ENCODE measurements at regions not wholly inside any gene's neighbourhood (a gene's known extent, or its start where the extent isn't known, plus 50 kb on each side); places are given as distances from the start of the nearest gene placed in this dataset.

GRCh38 chr15:96088650-96089049 lies 241.8 kb upstream of the NR2F2 start:
- no peak overlapping the region for H3K9ac ChIP-seq (ENCODE audit: low read depth, low read length)
- H3K79me2 ChIP-seq (ENCODE audit: insufficient read depth, low read length), result no peaks in the 10 kb centered on the region
- DNase-seq (no peak), ATAC-seq (ENCODE audit: insufficient read depth, low read depth) (no peak)
- H3K9me3 ChIP-seq (ENCODE audit: insufficient read depth, low read length, severe bottlenecking), result no peaks in the 10 kb centered on the region
- H3K4me2 ChIP-seq (ENCODE audit: insufficient read depth, low read length), result no peak overlapping the region
- H4K20me1 ChIP-seq (ENCODE audit: insufficient read depth, low read length), result no peaks in the 10 kb centered on the region
- no peak for TF ChIP-seq EZH2 (IDR thresholded peaks at IDR 0.05; ENCODE audit: borderline replicate concordance, low read depth, low read length, severe bottlenecking)
- TF ChIP-seq, protein P1, sequence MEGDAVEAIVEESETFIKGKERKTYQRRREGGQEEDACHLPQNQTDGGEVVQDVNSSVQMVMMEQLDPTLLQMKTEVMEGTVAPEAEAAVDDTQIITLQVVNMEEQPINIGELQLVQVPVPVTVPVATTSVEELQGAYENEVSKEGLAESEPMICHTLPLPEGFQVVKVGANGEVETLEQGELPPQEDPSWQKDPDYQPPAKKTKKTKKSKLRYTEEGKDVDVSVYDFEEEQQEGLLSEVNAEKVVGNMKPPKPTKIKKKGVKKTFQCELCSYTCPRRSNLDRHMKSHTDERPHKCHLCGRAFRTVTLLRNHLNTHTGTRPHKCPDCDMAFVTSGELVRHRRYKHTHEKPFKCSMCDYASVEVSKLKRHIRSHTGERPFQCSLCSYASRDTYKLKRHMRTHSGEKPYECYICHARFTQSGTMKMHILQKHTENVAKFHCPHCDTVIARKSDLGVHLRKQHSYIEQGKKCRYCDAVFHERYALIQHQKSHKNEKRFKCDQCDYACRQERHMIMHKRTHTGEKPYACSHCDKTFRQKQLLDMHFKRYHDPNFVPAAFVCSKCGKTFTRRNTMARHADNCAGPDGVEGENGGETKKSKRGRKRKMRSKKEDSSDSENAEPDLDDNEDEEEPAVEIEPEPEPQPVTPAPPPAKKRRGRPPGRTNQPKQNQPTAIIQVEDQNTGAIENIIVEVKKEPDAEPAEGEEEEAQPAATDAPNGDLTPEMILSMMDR (IDR thresholded peaks at IDR 0.05; ENCODE audit: borderline replicate concordance, extremely low read depth, low read length, poor library complexity, severe bottlenecking), result no peak
- no peaks in the 10 kb centered on the region for H3K36me3 ChIP-seq (ENCODE audit: insufficient read depth, low read length)
- H2AFZ ChIP-seq (ENCODE audit: low read depth, low read length), result no peak overlapping the region
- H3K4me3 ChIP-seq (ENCODE audit: low read depth in 1 of 2, low read length in 2 of 2), result no peak overlapping the region
- no peak overlapping the region for H3K27ac ChIP-seq (ENCODE audit: low read length)
- no peaks in the 10 kb centered on the region for H3K4me1 ChIP-seq (ENCODE audit: insufficient read depth, low read length)
- no peaks in the 10 kb centered on the region for H3K27me3 ChIP-seq (ENCODE audit: insufficient read depth, low read length, poor library complexity)

DNA sequence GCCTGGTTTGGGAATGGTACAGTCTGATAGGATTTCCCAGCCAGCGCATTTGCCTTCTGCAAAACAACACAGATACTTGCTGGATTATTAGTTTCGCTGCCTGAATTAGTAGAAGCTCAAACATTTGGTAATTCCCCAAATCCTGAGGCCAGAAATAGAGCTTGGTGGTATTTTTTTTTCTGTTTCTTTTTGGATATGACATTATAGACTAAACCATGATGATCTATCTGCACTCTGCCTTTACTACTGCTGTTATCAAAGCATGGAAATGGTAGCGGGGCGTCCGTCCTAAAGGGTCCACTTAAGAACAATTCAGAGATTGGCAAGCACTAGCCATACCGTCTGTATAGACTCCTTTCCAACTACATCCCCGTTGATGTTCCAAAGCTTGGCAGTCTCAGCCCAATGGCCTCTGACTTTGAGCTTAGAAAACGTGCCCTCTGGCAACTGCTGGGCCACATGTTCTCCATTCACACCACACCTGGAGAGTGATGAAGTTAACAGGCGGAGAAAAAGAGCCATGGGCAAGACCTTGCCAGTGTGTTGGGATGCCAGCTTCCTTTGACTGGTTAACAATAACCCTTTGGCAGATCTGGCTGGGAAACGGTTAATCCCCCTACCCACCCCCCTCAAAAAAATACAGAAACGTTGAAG lies 241.0 kb upstream of the NR2F2 start:
- Histone ChIP-seq H3K27ac (ENCODE audit: low read length) (no peak overlapping the region), H3K4me2 (ENCODE audit: insufficient read depth, low read length) (no peak overlapping the region), H3K9ac (ENCODE audit: low read depth, low read length) (no peak overlapping the region), H3K4me3 (ENCODE audit: low read depth in 1 of 2, low read length in 2 of 2) (no peak overlapping the region), H2AFZ (ENCODE audit: low read depth, low read length) (no peak overlapping the region), H4K20me1 (ENCODE audit: insufficient read depth, low read length) (no peaks in the 10 kb centered on the region), H3K4me1 (ENCODE audit: insufficient read depth, low read length) (no peaks in the 10 kb centered on the region), H3K36me3 (ENCODE audit: insufficient read depth, low read length) (no peaks in the 10 kb centered on the region), H3K79me2 (ENCODE audit: insufficient read depth, low read length) (no peaks in the 10 kb centered on the region), H3K9me3 (ENCODE audit: insufficient read depth, low read length, severe bottlenecking) (no peaks in the 10 kb centered on the region), H3K27me3 (ENCODE audit: insufficient read depth, low read length, poor library complexity) (no peaks in the 10 kb centered on the region)
- TF ChIP-seq EZH2 (IDR thresholded peaks at IDR 0.05; ENCODE audit: borderline replicate concordance, low read depth, low read length, severe bottlenecking), result no peak
- TF ChIP-seq, protein P1 (IDR thresholded peaks at IDR 0.05; ENCODE audit: borderline replicate concordance, extremely low read depth, low read length, poor library complexity, severe bottlenecking), result no peak
- ATAC-seq (ENCODE audit: insufficient read depth, low read depth) (no peak), DNase-seq (no peak)

GRCh38 chr15:96092186-96092585 lies 238.3 kb upstream of the NR2F2 start:
- no peaks in the 10 kb centered on the region for H3K9me3 ChIP-seq (ENCODE audit: insufficient read depth, low read length, severe bottlenecking)
- H3K27me3 ChIP-seq (ENCODE audit: insufficient read depth, low read length, poor library complexity), result no peaks in the 10 kb centered on the region

More at GRCh38 chr15:96092186-96092585, 238.3 kb upstream of the NR2F2 start:
- Histone ChIP-seq H3K4me3 (ENCODE audit: low read depth in 1 of 2, low read length in 2 of 2) (no peak overlapping the region), H3K36me3 (ENCODE audit: insufficient read depth, low read length) (no peaks in the 10 kb centered on the region), H3K4me2 (ENCODE audit: insufficient read depth, low read length) (no peak overlapping the region), H3K79me2 (ENCODE audit: insufficient read depth, low read length) (no peaks in the 10 kb centered on the region), H3K9ac (ENCODE audit: low read depth, low read length) (no peak overlapping the region), H3K27ac (ENCODE audit: low read length) (no peak overlapping the region), H3K4me1 (ENCODE audit: insufficient read depth, low read length) (no peaks in the 10 kb centered on the region), H4K20me1 (ENCODE audit: insufficient read depth, low read length) (no peaks in the 10 kb centered on the region), H2AFZ (ENCODE audit: low read depth, low read length) (no peak overlapping the region)
- ATAC-seq (ENCODE audit: insufficient read depth, low read depth), result no peak
- TF ChIP-seq, protein P1 (IDR thresholded peaks at IDR 0.05; ENCODE audit: borderline replicate concordance, extremely low read depth, low read length, poor library complexity, severe bottlenecking), result no peak
- TF ChIP-seq EZH2 (IDR thresholded peaks at IDR 0.05; ENCODE audit: borderline replicate concordance, low read depth, low read length, severe bottlenecking), result no peak
- no peak for DNase-seq
